Effector memory CD4-positive, alpha-beta T cell (primary cell): ENCODE measurements at regions not wholly inside any gene's neighbourhood (a gene's known extent, or its start where the extent isn't known, plus 50 kb on each side); places are given as distances from the start of the nearest gene placed in this dataset.

ENCODE experiments used
- DNase-seq, 3 donors: peaks; one replicate each; pipeline ENCODE4 v3.0.0-alpha.2; 2020
- H3K27ac ChIP-seq: 2 replicates; pipeline ENCODE4 v1.7.0; 2013; ENCODE audit warnings: mild to moderate bottlenecking, low read length, moderate library complexity; ENCODE audit not compliant: insufficient read depth, poor library complexity, severe bottlenecking
- H3K27me3 ChIP-seq: replicated peaks from 2 replicates; pipeline ENCODE4 v1.7.0; 2013; ENCODE audit warnings: mild to moderate bottlenecking, low read length; ENCODE audit not compliant: insufficient read depth, control insufficient read depth, poor library complexity, severe bottlenecking
- H3K36me3 ChIP-seq: 2 replicates; pipeline ENCODE4 v1.7.0; 2013; ENCODE audit warnings: mild to moderate bottlenecking, low read length, moderate library complexity; ENCODE audit not compliant: control insufficient read depth, insufficient read depth
- H3K4me1 ChIP-seq: 2 replicates; pipeline ENCODE4 v1.7.0; 2013; ENCODE audit warnings: low read length, mild to moderate bottlenecking; ENCODE audit not compliant: control insufficient read depth, insufficient read depth, poor library complexity, severe bottlenecking
- H3K4me3 ChIP-seq: 2 replicates; pipeline ENCODE4 v1.7.0; 2013; ENCODE audit warnings: low read length, low read depth, mild to moderate bottlenecking; ENCODE audit not compliant: insufficient read depth, poor library complexity, severe bottlenecking
- H3K9me3 ChIP-seq: 2 replicates; pipeline ENCODE4 v1.7.0; 2013; ENCODE audit warnings: mild to moderate bottlenecking, low read length, moderate library complexity; ENCODE audit not compliant: control insufficient read depth

DNA sequence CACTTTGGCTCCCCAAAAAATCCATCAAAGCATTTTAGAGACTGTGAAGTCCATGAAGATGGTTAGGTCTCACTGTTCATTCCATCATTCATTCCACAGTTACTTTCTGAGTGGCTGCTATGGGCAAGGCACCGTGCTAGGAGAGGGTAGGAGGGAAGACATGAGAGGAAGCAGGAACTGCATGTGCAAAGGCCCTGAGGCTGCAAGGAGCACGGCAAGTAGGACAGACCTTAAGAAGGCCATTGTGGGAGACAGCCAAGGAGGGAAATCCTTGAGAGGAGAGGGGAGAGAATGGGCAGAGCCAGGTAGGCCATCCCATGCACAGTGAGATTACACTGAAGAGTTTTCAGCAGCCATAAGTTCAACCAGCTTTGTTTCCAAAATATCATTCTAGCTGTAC, 196.2 kb upstream of the DYNLRB2 start:
- H3K36me3 ChIP-seq = no peaks in the 10 kb centered on the region
- no peaks in the 10 kb centered on the region for H3K4me1 ChIP-seq
- H3K4me3 ChIP-seq = no peak overlapping the region
- H3K27me3 ChIP-seq = no peaks in the 10 kb centered on the region
- no peak for DNase-seq
- no peak overlapping the region for H3K27ac ChIP-seq
- H3K9me3 ChIP-seq = no peaks in the 10 kb centered on the region

DNA sequence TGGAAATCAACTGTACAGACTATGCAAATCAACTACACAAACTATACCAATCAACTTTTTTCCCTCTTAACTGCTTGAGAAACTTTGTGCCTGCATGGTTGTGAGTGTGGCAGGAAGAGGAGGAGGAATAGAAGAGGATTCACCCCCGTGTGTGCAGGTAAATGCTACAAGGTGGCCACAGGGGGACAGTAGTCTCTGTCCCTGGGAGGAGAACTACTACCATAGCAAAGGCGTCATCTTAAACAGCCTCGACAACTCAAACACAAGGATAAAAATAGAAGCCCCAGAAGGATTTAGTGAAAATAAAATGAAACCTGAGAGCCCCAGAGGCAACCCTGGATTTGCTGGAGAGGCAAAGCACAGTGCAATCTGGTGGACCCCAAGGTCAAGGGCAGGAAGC, 199.5 kb upstream of the DYNLRB2 start:
- no peak overlapping the region for H3K27ac ChIP-seq
- DNase-seq = no peak
- H3K36me3 ChIP-seq = no peaks in the 10 kb centered on the region
- no peaks in the 10 kb centered on the region for H3K9me3 ChIP-seq
- no peaks in the 10 kb centered on the region for H3K4me1 ChIP-seq
- H3K4me3 ChIP-seq = no peak overlapping the region
- no peaks in the 10 kb centered on the region for H3K27me3 ChIP-seq

DNA sequence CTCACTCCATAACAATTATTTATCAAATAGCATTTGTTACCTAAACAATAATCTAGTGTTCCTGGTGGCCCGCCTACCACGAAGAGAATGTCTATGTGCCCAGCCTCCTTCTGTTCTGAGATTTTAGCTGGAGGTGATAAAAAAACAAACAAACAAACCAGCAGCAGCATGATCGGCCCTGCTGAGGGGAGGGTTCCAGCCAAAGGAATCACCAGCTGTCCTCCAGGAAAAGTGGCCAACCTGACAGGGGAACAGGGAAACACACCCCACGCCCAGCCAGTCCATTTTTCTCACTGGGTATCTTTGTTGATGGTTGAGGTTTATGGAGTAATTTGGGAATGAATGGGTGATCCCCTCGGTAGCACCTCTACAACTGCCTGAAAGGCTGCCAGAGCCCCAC, 203.0 kb upstream of the DYNLRB2 start:
- Histone ChIP-seq H3K27ac (no peak overlapping the region), H3K4me3 (no peak overlapping the region), H3K36me3 (no peaks in the 10 kb centered on the region), H3K9me3 (no peaks in the 10 kb centered on the region), H3K4me1 (no peaks in the 10 kb centered on the region), H3K27me3 (no peaks in the 10 kb centered on the region)
- DNase-seq = no peak

DNA sequence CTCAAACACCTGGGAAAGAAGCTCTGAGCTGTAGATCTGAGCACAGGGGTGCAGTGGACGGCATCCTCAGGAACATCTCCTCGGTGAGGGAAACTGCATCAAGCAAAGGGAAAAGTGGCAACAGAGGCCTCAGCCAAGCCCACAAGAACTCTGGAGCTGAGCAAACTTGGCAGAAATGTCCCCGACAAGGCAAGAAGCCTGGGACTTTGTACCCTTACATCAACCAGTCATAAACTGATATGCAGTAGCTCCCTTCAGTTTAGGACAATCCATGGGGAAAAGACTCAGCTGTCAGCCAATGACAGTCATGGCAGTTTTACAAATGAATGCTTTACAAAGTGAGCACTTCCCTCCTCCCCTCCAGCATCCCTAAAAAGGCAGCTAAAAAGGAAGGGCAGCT, 210.0 kb upstream of the DYNLRB2 start:
- Histone ChIP-seq H3K4me3 (no peak overlapping the region), H3K9me3 (no peaks in the 10 kb centered on the region), H3K36me3 (no peaks in the 10 kb centered on the region), H3K27ac (no peak overlapping the region), H3K27me3 (no peaks in the 10 kb centered on the region), H3K4me1 (no peaks in the 10 kb centered on the region)
- no peak for DNase-seq

DNA sequence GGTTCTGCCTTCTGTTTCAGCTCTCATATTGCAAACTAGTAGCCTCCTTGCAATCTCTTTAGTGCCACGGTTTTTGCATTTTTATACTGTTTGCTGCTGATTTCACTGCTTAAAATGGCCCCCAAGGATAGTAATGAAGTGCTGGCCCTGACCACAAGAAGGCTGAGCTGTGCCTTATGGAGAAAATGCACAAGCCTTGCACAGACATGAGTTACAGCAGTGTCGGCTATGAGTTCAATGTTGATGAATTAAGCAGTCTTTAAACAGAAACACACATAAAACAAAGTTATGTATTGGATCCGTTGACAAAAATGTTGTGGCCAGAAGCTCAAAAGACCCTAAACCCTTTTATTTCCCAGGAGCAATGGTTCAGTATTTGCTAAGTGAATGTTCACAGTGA, 210.6 kb upstream of the DYNLRB2 start:
- DNase-seq = no peak
- no peak overlapping the region for H3K27ac ChIP-seq

DNA sequence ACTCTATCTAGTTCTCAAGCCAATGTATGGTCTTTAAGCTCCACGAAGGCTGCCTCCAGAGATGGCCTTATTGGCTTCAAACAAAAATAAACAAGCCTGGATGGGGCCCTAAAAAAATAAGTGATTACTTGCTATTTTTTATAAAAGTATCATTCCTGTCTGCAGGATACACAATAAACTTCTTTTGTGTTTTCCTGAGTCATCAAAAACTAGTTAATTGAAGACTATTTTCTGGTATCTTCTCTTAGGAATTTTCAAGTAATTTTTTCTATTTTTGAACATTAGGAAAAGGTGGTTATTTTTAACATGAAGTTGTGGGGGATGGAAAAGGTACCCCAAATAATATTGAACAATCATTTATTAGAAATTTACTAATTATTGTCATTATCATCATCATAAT, 213.1 kb upstream of the DYNLRB2 start:
- no peaks in the 10 kb centered on the region for H3K9me3 ChIP-seq
- H3K27me3 ChIP-seq = no peaks in the 10 kb centered on the region
- H3K4me3 ChIP-seq = no peak overlapping the region
- no peak for DNase-seq
- no peak overlapping the region for H3K27ac ChIP-seq
- no peaks in the 10 kb centered on the region for H3K36me3 ChIP-seq
- H3K4me1 ChIP-seq = no peaks in the 10 kb centered on the region

More for the DNA sequence above, 210.6 kb upstream of the DYNLRB2 start:
- no peaks in the 10 kb centered on the region for H3K9me3 ChIP-seq
- no peaks in the 10 kb centered on the region for H3K27me3 ChIP-seq
- no peak overlapping the region for H3K4me3 ChIP-seq
- H3K36me3 ChIP-seq = no peaks in the 10 kb centered on the region
- H3K4me1 ChIP-seq = no peaks in the 10 kb centered on the region

DNA sequence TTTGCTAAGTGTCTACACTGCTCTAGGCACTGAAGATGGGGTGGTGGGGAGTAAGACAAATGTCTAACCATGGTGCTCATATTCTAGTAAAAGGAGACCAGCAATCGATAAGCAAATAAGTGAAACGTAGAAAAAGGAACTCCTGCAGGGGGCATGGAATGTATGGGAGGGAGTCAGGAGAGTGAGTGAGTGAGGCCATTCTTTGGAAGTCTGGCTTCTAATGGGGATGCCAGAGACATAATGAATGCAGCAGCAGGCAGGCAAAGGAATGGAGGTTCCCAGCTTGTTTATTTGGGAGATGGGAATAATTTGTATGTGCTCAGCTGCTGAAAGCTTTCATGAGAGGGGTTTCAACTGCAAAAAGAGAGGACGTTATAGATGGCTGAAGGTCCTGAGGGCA, 216.4 kb upstream of the DYNLRB2 start:
- H3K27ac ChIP-seq = no peak overlapping the region
- H3K4me3 ChIP-seq = no peak overlapping the region
- H3K36me3 ChIP-seq = no peaks in the 10 kb centered on the region
- no peaks in the 10 kb centered on the region for H3K4me1 ChIP-seq
- no peak for DNase-seq
- no peaks in the 10 kb centered on the region for H3K27me3 ChIP-seq
- no peaks in the 10 kb centered on the region for H3K9me3 ChIP-seq

DNA sequence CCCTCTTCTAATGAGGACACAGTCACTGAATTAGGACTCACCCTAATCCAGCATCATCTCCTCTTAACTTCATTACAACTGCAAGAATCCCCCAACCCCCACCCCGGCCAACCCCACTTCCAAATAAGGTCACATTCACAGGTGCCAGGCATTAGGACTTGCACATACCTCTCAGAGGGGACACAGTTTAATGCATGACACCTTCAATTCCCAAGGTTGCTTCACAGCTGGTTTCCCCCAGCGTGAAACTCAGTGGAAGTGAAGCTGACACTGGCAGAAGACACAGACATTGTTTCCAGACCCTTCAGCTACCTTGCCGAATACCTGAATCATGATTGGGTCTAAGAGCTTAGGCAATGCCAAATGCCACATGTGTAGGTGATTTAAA, 217.0 kb upstream of the DYNLRB2 start:
- Histone ChIP-seq H3K9me3 (no peaks in the 10 kb centered on the region), H3K4me1 (no peaks in the 10 kb centered on the region), H3K36me3 (no peaks in the 10 kb centered on the region), H3K27ac (no peak overlapping the region), H3K4me3 (no peak overlapping the region), H3K27me3 (no peaks in the 10 kb centered on the region)
- DNase-seq = no peak

DNA sequence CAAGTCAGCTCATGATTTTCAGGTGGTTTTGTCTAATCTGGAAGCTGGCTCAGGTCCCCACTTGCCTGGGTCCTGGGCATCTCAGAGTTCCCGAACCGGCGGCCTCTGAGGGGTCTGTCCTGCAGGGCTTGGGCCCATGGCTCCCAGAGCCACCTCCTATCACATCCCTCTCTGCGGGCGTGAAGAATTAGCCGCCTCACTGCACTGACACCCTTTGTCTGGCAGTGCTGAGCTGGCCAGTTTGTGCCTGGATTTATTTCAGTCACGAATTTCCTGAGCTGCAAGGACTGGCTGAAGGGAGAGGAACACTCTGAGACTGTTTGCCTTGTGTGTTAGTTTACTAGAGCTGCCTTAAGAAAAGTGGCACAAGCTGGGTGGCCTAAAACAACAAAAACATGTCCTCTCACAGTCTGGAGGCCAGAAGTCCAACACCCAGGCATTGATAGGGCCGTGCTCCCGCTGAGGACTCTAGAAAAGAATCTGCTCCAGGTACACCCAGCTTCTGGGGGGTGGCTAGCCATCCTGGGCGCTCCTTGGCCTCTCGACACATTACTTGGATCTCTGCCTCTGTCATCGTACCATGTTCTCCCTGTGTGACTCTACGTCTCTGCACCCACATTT, 217.5 kb upstream of the DYNLRB2 start:
- no peaks in the 10 kb centered on the region for H3K36me3 ChIP-seq
- H3K27ac ChIP-seq = no peak overlapping the region
- no peaks in the 10 kb centered on the region for H3K9me3 ChIP-seq
- no peaks in the 10 kb centered on the region for H3K27me3 ChIP-seq
- no peaks in the 10 kb centered on the region for H3K4me1 ChIP-seq
- no peak overlapping the region for H3K4me3 ChIP-seq
- no peak for DNase-seq

DNA sequence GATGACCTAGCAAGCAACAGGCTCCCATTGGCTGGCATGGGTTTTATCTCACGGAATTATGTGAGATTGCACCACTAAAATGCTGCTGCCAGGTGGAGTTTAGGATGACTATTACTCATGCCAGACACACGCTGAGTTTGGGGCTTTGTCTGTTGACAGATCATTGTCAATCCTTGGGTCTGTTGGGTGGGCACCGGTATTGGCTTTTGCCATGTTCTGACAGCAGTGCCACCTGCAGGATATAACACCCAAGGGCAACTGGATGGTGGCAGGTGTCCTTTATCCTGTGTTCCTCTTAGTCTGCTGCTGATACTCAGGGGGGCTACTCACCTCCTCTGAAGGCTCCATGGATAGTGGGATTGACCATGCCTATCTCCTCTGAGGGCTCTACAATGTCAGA, 221.6 kb upstream of the DYNLRB2 start:
- Histone ChIP-seq H3K27ac (no peak overlapping the region), H3K4me3 (no peak overlapping the region), H3K4me1 (no peaks in the 10 kb centered on the region), H3K36me3 (no peaks in the 10 kb centered on the region), H3K27me3 (no peaks in the 10 kb centered on the region), H3K9me3 (no peaks in the 10 kb centered on the region)
- DNase-seq = no peak

DNA sequence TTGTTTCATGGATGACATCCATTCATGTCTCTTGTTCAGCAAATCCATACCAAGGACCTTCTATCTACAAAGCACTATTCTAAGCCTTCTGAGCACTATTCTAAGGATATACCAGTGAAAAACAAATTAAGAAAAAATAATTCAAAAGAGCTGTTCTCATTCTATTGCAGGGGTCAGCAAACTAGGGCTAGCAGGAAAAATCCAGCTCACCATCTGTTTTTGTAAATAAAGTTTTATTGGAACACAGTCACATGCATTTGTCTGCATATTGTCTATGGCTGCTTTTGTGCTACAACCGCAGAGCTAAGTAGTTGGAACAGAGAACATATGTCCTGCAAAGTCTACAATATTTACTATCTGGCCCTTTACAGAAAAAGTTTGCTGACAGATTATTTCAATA, 222.7 kb upstream of the DYNLRB2 start:
- Histone ChIP-seq H3K36me3 (no peaks in the 10 kb centered on the region), H3K27me3 (no peaks in the 10 kb centered on the region), H3K4me3 (no peak overlapping the region), H3K9me3 (no peaks in the 10 kb centered on the region), H3K4me1 (no peaks in the 10 kb centered on the region), H3K27ac (no peak overlapping the region)
- DNase-seq = no peak
